ENCODE measurements at regions not wholly inside any gene's neighbourhood (a gene's known extent, or its start where the extent isn't known, plus 50 kb on each side); places are given as distances from the start of the nearest gene placed in this dataset.

DNA sequence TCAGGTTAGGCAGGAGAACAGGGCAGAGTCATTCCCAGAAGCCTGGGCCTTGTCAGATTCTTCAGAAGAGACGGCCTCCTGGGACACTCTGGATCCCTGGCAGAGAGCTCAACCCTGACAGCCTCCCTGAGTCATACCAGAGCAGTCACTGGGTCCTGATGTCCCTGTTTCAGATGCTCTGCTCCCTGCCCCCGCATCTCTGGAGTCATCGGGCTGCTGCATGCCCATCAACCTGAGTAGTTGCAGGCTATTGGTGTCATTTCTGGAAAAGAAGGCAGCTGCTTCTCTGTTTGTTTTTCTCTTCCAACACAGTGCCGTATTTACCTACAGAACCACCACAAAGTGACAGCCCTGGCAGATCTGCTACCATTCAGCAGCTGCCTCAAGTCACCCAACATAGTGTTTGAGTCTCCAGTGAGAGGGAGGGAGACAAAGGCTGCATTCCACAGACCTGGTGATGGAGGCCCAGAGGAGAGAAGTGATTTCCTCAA is 145.1 kb downstream of the B3GNT2 start:
- TF ChIP-seq POLR2A (IDR thresholded peaks at IDR 0.05; ENCODE audit: low read depth, low read length) (no peak), POLR2AphosphoS5 (IDR thresholded peaks at IDR 0.05; ENCODE audit: low read depth, low read length) (0 out of 2 replicates have a peak, but pooled peaks have one; percentile 41)
